GM18861 (cell line): ENCODE measurements at regions not wholly inside any gene's neighbourhood (a gene's known extent, or its start where the extent isn't known, plus 50 kb on each side); places are given as distances from the start of the nearest gene placed in this dataset.

Source experiments
- ATAC-seq: cut with Tn5 transposase; IDR thresholded peaks from one replicate; pipeline ENCODE4 v1.9.1; 2021; ENCODE audit not compliant: unreplicated experiment

DNA sequence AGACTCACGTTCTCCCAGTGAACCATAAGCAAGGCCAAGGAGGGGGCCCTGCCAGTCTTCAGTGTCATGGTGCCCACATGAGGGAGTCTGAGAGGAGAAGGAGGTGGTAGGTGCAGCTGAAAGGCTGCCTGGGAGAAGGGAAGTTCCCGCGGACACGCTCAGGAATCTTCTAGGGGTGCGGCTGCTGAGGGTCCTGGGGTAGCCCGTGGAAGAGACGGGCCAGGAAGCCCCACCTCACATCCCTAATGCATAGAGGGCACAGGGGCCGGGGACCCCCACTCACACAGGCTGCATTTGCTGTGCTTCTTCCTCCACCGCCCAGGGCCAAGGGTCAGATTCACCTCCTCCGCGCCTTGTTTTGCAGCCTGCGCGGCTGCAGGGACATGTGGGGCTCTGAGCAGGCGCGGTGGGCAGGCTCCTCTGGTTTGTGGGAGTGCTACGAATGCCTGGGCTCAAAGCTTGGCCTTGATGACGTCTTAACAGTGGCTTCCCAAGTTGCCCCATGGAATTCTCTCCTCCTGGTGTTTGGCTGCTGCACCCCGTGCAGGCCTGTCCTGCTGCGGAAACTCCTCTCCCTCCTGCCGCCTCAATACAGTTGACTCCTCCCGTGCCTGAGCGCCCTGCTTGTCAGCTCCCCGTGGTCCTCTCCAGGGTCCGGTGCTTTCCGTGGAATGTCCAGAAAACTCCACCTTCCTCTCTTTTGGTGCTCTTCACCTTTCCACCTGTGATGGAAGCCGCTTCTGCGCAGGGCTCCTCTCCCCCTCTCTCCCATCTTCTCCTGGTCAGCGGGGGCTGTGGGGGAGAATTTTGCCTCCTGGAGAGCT lies 95.7 kb downstream of the VAPA start:
- ATAC-seq: no peak

DNA sequence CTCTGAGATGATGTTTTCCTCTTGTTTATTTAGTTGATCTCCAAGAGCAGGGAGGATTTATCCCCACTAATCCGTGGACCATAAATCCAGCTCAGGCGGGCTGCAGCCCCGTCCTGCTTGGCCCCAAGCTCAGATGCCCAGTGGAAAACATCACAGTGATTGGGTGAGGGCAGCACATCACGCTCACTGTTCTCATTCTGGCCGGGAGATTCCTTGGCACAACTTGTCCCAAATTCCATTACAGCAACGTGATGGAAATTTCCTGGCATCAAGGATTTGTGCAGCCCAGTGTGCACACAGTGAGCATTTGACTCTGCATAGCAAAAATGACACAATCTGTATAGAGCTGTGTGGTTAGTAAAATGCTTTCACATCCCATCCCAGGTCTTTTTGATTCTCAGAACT lies 96.8 kb downstream of the VAPA start:
- ATAC-seq: no peak

DNA sequence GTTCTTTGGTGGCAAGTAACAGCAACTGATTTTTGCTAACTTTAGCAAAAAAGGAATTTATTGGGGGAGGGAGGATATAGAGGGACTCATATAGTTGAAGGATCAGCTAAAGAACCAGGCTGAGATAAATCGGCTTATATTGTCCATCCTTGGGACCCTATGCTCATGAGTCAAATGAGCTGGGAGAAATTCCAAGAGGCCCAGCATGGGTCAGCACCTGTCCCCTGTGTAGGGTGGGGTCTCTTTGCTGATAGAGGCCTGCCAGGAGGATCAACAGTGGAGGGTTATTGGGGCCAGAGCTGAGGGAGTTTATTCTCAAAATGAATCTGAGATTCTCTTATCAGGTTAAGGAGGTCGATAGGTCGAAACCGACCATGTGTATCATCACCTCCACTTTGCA lies 97.2 kb downstream of the VAPA start:
- ATAC-seq: no peak

- no peak for ATAC-seq
These were observed 97.9 kb downstream of the VAPA start for GRCh38 chr18:10011751-10012150.

DNA sequence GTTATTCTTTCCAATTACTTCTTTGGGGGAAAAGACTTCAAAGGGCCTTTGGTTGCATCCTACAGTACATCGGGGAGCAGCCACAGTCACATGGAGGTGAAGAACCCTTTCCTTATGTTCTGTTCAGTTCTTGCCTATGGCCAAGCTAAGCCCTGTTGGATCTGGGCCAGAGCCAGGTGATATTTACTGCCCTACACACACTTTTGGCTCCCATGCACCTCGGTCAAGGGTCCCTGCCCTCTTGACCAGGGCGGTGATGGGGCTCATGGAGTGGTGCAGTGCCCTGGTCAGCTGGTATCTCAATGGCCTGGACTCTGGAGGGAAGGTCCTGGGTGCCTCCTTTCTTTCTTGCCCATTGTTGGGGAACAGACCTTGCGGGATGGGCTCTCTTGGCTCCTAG lies 98.7 kb downstream of the VAPA start:
- ATAC-seq: no peak

GRCh38 chr18:10013621-10014543 lies 100.1 kb downstream of the VAPA start:
- no peak for ATAC-seq

DNA sequence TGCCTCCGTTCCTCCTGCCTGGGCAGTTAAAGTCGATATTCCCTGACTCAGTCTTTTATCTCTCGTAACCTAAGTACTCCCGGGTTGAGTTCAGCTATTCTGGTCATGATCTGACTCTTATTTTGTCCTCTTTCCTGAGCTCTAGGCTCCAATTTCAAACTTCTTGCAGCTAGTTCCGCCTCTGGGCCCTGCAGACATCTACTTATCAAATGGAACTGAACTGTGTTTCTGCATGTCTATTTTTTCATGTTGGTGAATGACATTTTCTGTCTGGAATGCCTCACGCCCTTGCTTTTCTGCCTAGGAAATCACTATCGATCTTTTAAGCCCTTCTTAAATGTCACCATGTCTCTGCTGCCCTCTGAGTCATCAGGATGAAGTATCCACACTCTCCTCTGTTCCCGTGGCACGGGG lies 101.5 kb downstream of the VAPA start:
- no peak for ATAC-seq

GRCh38 chr18:10015941-10016819 lies 102.4 kb downstream of the VAPA start:
- no peak for ATAC-seq

- ATAC-seq: no peak
These were observed 103.2 kb downstream of the VAPA start for GRCh38 chr18:10017043-10017442.

- no peak for ATAC-seq
These were observed 104.5 kb downstream of the VAPA start for GRCh38 chr18:10018289-10018688.

DNA sequence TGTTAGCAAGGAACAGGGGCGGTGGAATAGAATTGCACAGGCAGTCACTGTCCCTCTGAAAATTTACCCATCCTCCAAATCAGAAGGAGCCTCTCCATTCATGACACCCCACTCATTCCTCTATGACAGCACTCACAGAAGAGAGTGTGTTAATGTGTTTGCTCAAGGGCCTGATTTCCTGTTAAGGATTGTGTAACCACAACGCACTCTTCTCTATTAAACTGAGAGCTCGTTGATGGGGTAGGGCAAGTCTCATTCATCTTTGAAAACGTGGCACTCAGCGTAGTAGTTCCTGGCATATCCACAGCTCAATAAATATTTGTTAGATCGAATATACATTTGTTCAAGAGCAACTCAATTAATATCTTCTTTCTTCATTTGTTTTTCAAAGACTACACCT lies 106.4 kb downstream of the VAPA start:
- ATAC-seq: no peak

DNA sequence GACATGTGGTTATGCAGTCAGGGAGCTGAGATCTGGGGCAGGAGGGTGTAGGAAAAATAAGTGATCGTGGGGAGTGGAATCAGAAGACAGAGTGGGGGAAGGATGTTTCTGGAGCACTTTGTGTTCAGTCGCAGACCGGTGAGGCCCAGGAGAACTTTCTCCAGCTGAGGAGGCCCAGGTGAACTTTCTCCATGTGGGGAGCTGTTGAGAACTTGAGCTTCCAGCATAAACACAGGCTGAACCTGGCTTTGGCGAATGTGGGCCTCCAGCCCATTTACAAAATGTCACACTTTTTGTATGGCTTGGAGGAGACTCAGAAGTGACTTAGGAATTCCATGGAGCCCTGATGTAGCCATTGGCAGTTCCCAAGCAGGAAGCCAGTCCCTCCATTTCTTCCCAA lies 108.5 kb downstream of the VAPA start:
- no peak for ATAC-seq

DNA sequence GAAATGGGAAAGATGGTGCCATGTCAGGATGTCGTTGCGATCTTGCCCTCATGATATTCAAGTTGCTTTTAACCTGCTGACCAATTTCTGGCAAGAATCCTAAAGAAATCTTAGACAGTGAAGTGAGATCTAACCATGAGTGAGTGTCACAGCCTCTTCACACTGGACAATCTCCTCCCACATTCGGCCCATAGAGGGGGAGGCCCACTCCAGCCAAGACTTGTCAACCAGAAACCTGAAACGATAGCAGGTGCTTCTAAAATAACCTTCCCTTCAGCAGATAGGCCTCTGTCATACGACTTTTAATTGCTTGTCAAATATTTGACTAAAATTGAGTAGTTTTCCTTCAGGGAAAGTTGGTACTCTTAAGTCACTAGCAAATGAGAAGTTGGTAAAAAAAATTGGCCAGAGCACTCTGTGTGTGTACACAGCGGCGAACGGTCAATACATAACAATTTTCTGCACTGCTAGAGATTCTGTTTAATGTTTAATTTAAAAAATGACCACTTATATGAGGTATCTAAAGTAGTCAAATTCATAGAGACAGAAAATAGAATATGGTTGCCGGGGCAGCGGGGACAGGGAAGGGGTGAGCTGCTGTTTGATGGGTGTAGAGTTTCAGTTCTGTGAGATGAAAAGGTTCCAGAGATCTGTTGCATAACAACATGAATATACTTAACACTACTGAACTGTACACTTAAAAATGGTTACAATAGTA lies 110.2 kb downstream of the VAPA start:
- ATAC-seq: no peak

- no peak for ATAC-seq
These were observed 112.2 kb downstream of the VAPA start for GRCh38 chr18:10025711-10026670.

- no peak for ATAC-seq
These were observed 113.2 kb downstream of the VAPA start for GRCh38 chr18:10027031-10027430.

- ATAC-seq: no peak
These were observed 113.6 kb downstream of the VAPA start for GRCh38 chr18:10027461-10027860.

- no peak for ATAC-seq
These were observed 115.9 kb downstream of the VAPA start for GRCh38 chr18:10029711-10030110.

DNA sequence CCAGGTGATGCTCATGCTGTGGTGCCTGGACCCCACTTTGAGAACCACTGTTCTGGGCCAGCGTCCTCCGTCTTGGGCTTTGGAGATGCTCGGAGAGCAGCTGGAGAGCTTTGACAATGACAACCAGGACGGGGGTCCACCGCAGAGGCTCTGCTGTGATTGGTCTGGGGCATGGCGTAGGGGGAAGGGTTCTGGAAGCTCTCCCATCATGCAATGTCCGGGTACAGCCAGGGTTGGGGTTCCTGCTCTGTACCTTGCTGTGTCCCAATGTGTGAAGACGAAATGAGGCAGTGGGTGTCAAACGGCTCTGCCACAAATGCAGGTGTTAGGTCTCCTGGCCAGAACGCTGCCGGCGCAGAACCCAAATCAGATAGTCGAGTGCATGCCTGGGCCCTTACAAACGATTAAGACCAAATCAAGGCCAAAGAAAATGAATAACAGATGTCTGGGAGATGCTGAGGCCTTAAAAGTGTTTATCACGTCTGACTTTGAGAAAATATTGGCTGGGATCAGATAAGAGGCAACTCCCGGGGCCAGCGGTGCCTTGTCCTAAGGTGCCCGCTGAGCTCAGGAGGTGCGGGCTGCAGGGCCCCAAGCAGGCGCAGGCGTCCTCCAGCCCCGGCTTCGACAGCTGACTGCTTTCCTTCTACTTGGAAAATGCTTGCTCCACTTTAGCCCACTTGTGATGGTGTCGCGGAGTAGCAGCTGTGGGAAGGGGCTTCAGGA lies 117.2 kb downstream of the VAPA start:
- no peak for ATAC-seq
